AG04449 (cell line): ENCODE measurements at regions not wholly inside any gene's neighbourhood (a gene's known extent, or its start where the extent isn't known, plus 50 kb on each side); places are given as distances from the start of the nearest gene placed in this dataset.

Experiments used
- CTCF ChIA-PET: fragments of 350-600 bp; formaldehyde crosslinking; extraction: SDS; loops from one replicate; lab custom pipeline; 2021; ENCODE audit warnings: antibody characterized with exemption; lab: Yijun Ruan, JAX
- POLR2A ChIA-PET: fragments of 400-600, 350-600 bp; formaldehyde crosslinking; extraction: SDS; loops from one replicate; lab custom pipeline; 2020; ENCODE audit warnings: antibody characterized with exemption, inconsistent platforms; lab: Yijun Ruan, JAX
- DNase-seq: peaks from one replicate; pipeline ENCODE4 v3.0.0-alpha.2; 2010; ENCODE audit warnings: low read depth, low spot score
- H3K4me3 ChIP-seq: 2 replicates; pipeline ENCODE4 v1.5.1; 2011; ENCODE audit warnings: low read depth, mild to moderate bottlenecking, control low read depth, low read length
- TF ChIP-seq, protein P1 (sequence below): IDR thresholded peaks from one replicate; pipeline ENCODE4 v1.5.1; 2011; ENCODE audit warnings: mild to moderate bottlenecking, moderate library complexity, low read length, control low read depth, inconsistent platforms; ENCODE audit not compliant: insufficient read depth; ENCODE audit errors: missing control alignments

- TF ChIP-seq, protein P1, sequence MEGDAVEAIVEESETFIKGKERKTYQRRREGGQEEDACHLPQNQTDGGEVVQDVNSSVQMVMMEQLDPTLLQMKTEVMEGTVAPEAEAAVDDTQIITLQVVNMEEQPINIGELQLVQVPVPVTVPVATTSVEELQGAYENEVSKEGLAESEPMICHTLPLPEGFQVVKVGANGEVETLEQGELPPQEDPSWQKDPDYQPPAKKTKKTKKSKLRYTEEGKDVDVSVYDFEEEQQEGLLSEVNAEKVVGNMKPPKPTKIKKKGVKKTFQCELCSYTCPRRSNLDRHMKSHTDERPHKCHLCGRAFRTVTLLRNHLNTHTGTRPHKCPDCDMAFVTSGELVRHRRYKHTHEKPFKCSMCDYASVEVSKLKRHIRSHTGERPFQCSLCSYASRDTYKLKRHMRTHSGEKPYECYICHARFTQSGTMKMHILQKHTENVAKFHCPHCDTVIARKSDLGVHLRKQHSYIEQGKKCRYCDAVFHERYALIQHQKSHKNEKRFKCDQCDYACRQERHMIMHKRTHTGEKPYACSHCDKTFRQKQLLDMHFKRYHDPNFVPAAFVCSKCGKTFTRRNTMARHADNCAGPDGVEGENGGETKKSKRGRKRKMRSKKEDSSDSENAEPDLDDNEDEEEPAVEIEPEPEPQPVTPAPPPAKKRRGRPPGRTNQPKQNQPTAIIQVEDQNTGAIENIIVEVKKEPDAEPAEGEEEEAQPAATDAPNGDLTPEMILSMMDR: no peak
- DNase-seq: no peak
- POLR2A ChIA-PET: no interaction called here
- CTCF ChIA-PET: interaction anchor here (1.0 kb wide), 1 partner anchor 15 kb away, joined by 5 read pairs; no protein-coding TSS in a partner anchor
- H3K4me3 ChIP-seq: no peak overlapping the region
These were observed 224.7 kb upstream of the NLRP1 start for GRCh38 chr17:5809056-5809455.

DNA sequence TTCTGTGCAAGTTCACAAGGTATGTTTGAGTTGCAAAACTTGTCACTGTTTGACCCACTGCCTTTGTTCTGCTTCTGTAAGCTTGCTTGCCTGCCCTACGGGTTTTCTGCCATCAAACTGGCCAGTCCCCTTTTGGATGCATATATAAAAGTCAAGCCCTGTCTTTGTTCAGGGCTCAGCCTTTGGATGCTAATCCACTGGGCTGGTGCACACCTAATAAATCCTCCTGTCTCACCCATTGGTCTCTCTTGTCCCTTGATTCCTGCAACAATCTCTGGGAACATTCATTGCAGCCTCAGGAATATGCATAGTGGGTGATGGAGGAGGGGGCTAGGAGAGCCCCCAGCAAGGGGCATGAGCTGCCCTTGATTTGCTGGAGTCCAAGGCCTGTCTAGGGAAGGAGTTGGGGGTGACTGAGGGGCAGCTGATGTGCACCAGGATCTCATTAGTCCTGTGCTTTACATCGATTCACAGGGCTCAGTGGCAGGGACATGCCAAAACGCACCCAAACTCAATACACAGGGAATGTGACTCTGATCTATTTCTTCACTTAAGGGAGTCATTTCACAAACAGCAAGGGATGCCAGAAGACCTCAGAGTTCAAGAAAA lies 225.4 kb upstream of the NLRP1 start:
- TF ChIP-seq, protein P1: no peak
- DNase-seq: no peak
- H3K4me3 ChIP-seq: no peak overlapping the region
- ChIA-PET CTCF (no interaction called here), POLR2A (no interaction called here)

- POLR2A ChIA-PET: no interaction called here
- H3K4me3 ChIP-seq: no peak overlapping the region
- TF ChIP-seq, protein P1: no peak
- no peak for DNase-seq
- CTCF ChIA-PET: no interaction called here
These were observed 228.3 kb upstream of the NLRP1 start for GRCh38 chr17:5812590-5812989.

DNA sequence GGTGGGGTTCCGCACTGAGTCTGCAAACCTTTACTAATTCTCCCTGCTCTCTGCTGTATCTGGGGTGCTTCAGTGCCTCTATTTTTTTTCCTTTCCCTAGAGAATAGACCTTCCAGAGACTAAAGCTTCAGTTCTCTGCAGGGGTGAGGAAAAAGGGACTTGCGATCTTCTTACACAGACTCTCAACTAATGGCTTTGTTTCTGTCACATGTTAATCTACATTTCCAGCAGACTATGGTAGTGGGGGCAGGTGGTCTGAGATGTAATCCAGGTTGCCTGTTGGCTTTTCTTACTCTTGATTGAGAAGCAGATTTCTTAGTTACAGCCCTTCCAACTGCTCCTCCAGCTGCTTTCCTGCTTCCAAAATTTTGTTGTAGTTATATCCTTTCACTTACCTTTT lies 229.0 kb upstream of the NLRP1 start:
- H3K4me3 ChIP-seq: no peak overlapping the region
- POLR2A ChIA-PET: no interaction called here
- TF ChIP-seq, protein P1: no peak
- no peak for DNase-seq
- CTCF ChIA-PET: no interaction called here

DNA sequence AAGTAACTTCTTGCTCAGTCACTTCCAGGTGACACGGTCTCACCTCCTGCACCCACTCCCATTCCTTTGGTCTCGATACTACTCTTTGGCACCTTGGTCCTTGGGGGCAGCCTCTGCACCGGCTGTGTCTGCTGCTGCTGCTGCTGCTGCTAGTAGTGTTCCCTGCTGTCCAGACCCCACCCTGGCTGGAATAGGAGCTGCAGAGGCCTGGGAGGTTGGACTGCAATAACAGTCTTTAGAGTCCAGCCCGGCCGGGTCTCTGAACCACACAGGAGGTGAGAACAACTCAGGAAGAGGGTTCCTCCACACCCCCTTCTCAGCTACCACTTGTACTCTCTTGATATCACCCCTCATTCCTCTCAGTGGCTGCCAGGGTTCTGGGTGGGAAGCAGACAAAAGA lies 231.1 kb upstream of the NLRP1 start:
- ChIA-PET POLR2A (no interaction called here), CTCF (no interaction called here)
- TF ChIP-seq, protein P1: no peak
- no peak for DNase-seq
- H3K4me3 ChIP-seq: no peak overlapping the region

GRCh38 chr17:5816491-5817070 lies 232.3 kb upstream of the NLRP1 start:
- H3K4me3 ChIP-seq: no peak overlapping the region
- no peak for DNase-seq
- TF ChIP-seq, protein P1: no peak
- ChIA-PET POLR2A (no interaction called here), CTCF (interaction anchor here (0.6 to 1.1 kb wide), 2 partner anchors 9 to 224 kb away, joined by 3 to 5 read pairs; no protein-coding TSS in a partner anchor)
